SJSA1 (cell line): ENCODE measurements at regions not wholly inside any gene's neighbourhood (a gene's known extent, or its start where the extent isn't known, plus 50 kb on each side); places are given as distances from the start of the nearest gene placed in this dataset.
"Not testable (repeated sequence)": the region's sequence is repeated elsewhere in the genome, so short reads cannot be mapped to it uniquely, and the experiment has no call there.

Experiments used
- DNase-seq, 2 experiments: peaks; one replicate each; pipeline ENCODE4 v3.0.0-alpha.2; 2015 to 2020; ENCODE audit warnings: low spot score in 2 of 2, low read depth in 1 of 2
- H3K27ac ChIP-seq: fragments of 250-450 bp; sonication (Bioruptor Pico); 2 replicates; pipeline ENCODE4 v1.5.1; 2020; ENCODE audit warnings: mild to moderate bottlenecking, moderate library complexity
- H3K27me3 ChIP-seq: fragments of 250-450 bp; sonication (Bioruptor Pico); replicated peaks from 2 replicates; pipeline ENCODE4 v1.5.1; 2020; ENCODE audit warnings: mild to moderate bottlenecking, moderate library complexity
- H3K36me3 ChIP-seq: fragments of 250-450 bp; sonication (Bioruptor Pico); 2 replicates; pipeline ENCODE4 v1.5.1; 2020; ENCODE audit warnings: mild to moderate bottlenecking
- H3K4me1 ChIP-seq: fragments of 250-450 bp; sonication (Bioruptor Pico); replicated peaks from 2 replicates; pipeline ENCODE4 v1.6.1; 2021; ENCODE audit warnings: mild to moderate bottlenecking
- H3K4me3 ChIP-seq: fragments of 250-450 bp; sonication (Bioruptor Pico); 2 replicates; pipeline ENCODE4 v1.5.1; 2020; ENCODE audit warnings: mild to moderate bottlenecking
- H3K9me3 ChIP-seq: fragments of 250-450 bp; sonication (Bioruptor Pico); replicated peaks from 2 replicates; pipeline ENCODE4 v1.5.1; 2020; ENCODE audit warnings: mild to moderate bottlenecking

DNA sequence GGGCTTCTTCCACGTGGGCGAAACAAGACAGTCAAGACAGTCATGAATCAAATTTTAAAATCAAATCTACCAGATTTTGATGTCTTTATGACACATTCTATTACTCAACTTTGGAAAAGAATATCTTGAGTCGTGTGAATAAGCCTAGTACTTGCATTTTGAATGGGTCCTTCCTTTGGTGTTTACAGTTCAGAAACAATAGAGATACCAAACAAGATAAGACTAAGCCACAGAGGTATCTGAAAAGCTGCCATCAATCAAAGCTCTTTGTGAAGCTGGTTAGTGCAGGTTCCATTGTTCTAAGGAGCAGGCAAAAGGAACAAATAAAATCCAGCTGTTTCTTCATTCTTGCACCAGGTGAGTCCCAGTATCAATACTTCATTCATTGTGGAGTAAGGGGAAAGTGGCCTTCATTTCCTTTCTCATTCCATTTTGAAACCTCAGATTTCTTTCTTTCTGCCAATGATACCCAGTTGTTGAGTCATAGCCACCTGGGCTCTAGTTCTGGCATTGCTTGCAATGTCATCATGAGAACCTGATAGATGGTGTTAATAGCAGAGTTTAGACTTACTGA lies 151.7 kb upstream of the L3MBTL4 start:
- Histone ChIP-seq H3K36me3 (no peaks in the 10 kb centered on the region), H3K27me3 (no peaks in the 10 kb centered on the region), H3K9me3 (no peaks in the 10 kb centered on the region), H3K27ac (no peak overlapping the region), H3K4me1 (no peaks in the 10 kb centered on the region), H3K4me3 (no peak overlapping the region)
- DNase-seq = no peak

DNA sequence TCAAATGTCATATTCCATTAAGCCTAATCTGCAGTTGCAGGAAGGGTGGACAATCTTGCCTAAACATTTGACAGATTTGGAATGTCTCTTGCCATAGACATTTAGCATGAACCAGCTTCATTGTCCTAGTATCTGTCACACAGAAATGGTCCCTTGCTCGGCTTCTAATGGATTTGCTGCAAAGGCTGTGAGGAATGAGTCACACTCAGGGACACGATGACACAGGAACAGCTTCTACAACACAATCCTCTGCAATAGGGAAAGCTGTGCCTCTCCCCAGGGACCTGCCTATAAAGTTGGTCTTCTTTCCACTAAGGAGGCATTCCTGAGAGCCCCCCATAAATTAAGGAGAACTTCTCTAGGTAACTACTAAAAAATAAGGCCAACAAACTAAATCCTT lies 155.1 kb upstream of the L3MBTL4 start:
- H3K4me3 ChIP-seq = no peak overlapping the region
- H3K36me3 ChIP-seq = no peaks in the 10 kb centered on the region
- no peaks in the 10 kb centered on the region for H3K4me1 ChIP-seq
- no peak overlapping the region for H3K27ac ChIP-seq
- no peak for DNase-seq
- H3K9me3 ChIP-seq = no peaks in the 10 kb centered on the region
- no peaks in the 10 kb centered on the region for H3K27me3 ChIP-seq

DNA sequence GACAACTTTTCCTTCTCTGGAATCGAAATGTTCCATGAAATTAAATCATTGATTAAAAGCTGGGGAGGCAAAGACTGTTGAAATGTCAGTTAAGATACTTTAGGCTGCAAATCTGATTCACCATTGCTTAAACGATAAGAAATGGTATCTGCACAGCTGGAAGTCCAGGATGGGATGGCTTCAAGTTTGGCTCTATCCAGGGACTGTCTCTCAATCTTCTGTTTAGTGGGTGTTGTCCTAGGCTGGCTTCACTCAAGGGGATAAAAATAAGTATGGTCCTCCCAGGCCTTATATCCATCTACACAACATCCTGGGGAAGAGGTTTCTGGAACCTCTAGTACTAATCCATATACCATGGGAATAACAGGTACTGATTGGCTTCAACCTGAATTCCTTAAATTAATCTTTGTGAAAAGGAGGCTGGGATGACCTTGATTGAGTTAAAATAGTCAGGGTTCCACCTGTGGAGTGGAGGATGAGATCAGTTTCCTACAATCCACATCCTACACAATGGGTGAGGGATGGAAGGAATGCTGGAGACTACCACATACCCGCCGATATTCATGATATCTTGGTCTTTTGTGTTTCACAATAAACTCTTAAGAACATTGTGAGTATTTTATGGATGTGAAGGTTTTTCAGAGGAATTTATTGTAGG lies 156.0 kb upstream of the L3MBTL4 start:
- Histone ChIP-seq H3K4me1 (no peaks in the 10 kb centered on the region), H3K4me3 (no peak overlapping the region), H3K36me3 (no peaks in the 10 kb centered on the region), H3K9me3 (no peaks in the 10 kb centered on the region), H3K27ac (no peak overlapping the region), H3K27me3 (no peaks in the 10 kb centered on the region)
- no peak for DNase-seq

DNA sequence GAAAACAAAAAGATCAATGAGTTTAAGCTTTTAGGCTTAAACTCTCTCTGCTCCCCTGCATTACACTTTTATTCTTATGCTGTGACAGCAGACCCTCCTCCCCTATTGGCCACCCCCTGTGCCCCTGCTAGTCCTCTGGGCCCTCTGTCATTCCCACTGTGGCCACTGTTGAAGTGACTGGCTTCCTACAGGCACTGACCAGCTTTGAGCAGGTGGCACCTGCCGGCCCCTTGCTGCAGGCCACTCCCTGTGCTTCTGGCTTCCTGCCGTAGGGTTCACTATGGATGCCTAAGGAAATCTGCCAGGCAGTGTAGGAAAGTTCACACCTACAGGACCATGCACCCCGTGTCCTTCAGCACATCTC lies 156.5 kb upstream of the L3MBTL4 start:
- Histone ChIP-seq H3K9me3 (no peaks in the 10 kb centered on the region), H3K27ac (no peak overlapping the region), H3K27me3 (no peaks in the 10 kb centered on the region), H3K4me1 (no peaks in the 10 kb centered on the region), H3K36me3 (no peaks in the 10 kb centered on the region), H3K4me3 (no peak overlapping the region)
- DNase-seq = no peak

DNA sequence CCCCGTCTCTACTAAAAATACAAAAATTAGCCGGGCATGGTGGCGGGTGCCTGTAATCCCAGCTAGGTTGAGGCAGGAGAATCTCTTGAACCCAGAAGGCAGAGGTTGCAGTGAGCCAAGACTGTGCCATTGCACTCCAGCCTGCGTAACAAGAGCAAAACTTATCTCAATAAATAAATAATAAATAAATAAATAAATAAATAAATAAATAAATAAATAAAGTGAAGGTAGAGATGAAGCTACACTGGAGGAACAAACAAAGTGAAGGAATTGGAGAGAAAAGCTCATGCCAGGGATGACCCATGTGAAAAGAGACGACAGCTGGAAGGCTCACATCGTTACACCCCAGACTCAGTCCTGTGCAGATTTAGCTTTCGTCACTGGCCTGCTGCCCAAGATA lies 157.3 kb upstream of the ARHGAP28 start:
- not testable (repeated sequence) for H3K27me3 ChIP-seq, H3K4me3 ChIP-seq, H3K36me3 ChIP-seq, DNase-seq, H3K4me1 ChIP-seq, H3K27ac ChIP-seq, H3K9me3 ChIP-seq

DNA sequence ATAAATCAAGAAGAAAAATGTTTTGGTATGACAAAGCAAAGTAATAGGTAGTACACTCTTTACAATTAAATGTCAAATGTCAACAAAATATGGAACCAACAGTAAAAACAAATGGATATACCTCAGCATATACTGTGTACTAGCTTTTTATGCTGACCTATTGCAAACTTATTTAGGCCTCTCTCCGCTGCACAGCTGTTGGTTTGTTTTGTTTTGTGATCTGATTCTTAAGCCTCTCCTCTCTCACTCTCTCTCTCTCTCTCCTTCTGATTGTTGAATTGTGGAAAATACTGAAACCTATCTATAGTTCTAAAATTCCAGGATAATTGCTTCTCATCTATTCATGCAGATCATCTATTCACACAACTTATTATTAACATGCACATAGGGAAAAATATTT lies 154.9 kb upstream of the ARHGAP28 start:
- no peak overlapping the region for H3K4me3 ChIP-seq

DNA sequence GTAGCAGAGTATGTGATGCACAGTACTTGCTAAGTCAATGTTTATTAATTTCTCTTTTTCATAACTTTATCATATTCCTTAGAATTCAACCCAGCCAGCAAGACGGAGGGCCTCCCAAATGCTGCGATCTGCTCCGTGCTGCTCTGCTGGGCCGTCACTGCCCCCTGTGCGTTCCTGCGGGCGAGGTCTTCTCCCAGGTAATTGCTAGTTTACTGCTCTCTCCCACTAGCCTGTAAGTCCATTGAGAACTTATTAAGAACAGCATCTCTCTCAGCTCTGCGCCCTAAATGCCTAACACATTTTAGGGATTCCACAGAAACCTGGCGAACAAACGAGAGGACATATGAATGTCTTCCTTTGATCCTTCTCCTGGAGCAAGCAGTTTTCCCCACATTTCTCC lies 153.6 kb upstream of the ARHGAP28 start:
- Histone ChIP-seq H3K27me3 (no peaks in the 10 kb centered on the region), H3K4me1 (no peaks in the 10 kb centered on the region), H3K4me3 (no peak overlapping the region), H3K9me3 (no peaks in the 10 kb centered on the region), H3K27ac (no peak overlapping the region), H3K36me3 (no peaks in the 10 kb centered on the region)
- DNase-seq = no peak

More for the DNA sequence above, 154.9 kb upstream of the ARHGAP28 start:
- Histone ChIP-seq H3K27ac (no peak overlapping the region), H3K4me1 (no peaks in the 10 kb centered on the region), H3K9me3 (no peaks in the 10 kb centered on the region), H3K36me3 (no peaks in the 10 kb centered on the region), H3K27me3 (no peaks in the 10 kb centered on the region)
- no peak for DNase-seq

DNA sequence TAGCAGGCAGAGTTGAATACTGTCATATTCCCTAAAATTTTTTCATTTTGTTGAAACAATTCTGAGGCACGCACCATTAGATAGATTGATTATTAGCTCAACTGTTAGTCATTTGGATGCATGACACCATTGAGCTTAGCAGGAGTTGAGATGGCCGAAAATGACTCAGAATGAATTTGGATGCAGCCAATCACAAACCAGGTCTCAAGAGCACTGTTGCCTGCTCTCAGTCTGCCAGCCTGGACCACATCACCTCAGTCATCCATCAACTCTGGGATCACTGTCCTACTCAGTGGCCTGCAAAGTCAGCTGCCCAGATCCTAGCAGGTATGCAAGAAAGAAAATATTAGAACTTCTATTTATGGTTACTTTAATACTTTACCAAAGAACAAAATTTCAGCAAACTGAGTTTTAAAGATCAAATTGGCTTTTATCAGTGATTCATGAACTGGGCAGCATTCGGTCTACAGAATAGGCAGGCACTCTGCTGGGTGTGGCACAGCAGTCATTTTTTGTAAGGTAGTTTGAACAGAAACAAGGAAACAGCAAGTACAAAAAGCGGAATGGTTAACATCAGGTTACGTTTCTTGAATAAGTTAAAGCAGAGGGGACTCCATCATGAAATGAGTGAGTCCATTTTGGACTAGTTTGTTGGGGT lies 152.7 kb upstream of the ARHGAP28 start:
- Histone ChIP-seq H3K36me3 (no peaks in the 10 kb centered on the region), H3K9me3 (no peaks in the 10 kb centered on the region), H3K4me3 (no peak overlapping the region), H3K27ac (no peak overlapping the region), H3K27me3 (no peaks in the 10 kb centered on the region), H3K4me1 (no peaks in the 10 kb centered on the region)
- no peak for DNase-seq

DNA sequence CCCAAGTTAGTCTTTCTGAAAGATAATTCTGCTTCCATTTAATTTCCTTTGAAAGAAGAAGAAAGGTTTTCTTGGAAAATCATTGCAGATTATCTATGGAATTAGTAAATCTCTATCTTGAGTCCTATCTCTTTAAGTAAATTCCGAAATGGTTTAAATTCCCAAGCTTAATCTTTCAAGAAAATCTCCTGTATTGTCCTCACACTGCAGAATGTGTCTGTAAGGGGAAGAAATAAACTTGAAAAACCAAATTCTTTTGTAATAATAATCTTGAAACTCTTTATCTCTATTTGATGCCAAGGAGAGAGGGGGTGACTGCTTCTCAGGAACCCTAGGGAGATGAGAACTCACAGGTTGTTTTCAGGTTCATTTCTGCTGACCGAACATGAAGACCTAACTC lies 150.8 kb upstream of the ARHGAP28 start:
- Histone ChIP-seq H3K27me3 (no peaks in the 10 kb centered on the region), H3K4me1 (no peaks in the 10 kb centered on the region), H3K4me3 (no peak overlapping the region), H3K9me3 (no peaks in the 10 kb centered on the region), H3K27ac (no peak overlapping the region), H3K36me3 (no peaks in the 10 kb centered on the region)
- no peak for DNase-seq

DNA sequence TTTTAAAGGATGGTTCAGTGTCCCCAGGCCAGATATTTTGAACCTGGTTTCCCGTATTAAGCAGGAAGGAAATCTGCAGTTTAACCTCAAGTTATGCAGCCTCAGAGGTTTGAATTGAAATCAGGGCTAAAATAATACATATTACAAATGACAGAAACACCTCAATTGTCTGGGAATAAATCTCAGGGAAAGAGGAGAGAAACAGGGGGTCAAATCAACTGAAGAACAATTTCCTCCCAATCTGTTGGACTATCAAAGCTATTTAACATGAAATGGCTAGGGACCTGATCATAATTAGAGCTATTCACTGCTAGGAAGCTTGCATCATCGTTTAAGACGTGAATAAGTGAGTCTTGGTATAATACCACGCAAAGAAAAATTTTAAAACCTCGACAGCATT lies 150.0 kb upstream of the ARHGAP28 start:
- no peaks in the 10 kb centered on the region for H3K36me3 ChIP-seq
- no peak overlapping the region for H3K27ac ChIP-seq
- no peak overlapping the region for H3K4me3 ChIP-seq
- no peaks in the 10 kb centered on the region for H3K9me3 ChIP-seq
- H3K27me3 ChIP-seq = no peaks in the 10 kb centered on the region
- H3K4me1 ChIP-seq = no peaks in the 10 kb centered on the region
- DNase-seq = no peak

DNA sequence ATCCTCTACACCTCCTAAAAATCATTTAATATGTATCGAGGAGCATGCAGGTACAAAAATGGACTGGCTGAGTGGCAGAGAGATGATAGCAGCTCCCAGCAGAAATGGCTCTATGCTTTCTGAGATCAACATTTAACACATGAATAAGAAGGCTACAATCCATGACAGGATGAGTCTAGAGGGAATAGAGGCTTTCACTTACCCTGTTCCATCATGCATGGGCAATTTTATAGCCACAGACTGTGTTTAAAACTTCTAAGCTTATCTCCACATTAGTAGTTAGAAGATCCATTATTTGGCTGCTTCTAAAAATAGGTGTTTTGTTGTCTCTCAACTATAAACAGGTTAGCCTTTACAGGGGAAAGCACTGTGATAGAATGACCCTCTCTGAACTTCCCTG lies 149.1 kb upstream of the ARHGAP28 start:
- H3K9me3 ChIP-seq = no peaks in the 10 kb centered on the region
- H3K36me3 ChIP-seq = no peaks in the 10 kb centered on the region
- H3K27me3 ChIP-seq = no peaks in the 10 kb centered on the region
- no peak for DNase-seq
- no peaks in the 10 kb centered on the region for H3K4me1 ChIP-seq
- H3K4me3 ChIP-seq = no peak overlapping the region
- no peak overlapping the region for H3K27ac ChIP-seq

DNA sequence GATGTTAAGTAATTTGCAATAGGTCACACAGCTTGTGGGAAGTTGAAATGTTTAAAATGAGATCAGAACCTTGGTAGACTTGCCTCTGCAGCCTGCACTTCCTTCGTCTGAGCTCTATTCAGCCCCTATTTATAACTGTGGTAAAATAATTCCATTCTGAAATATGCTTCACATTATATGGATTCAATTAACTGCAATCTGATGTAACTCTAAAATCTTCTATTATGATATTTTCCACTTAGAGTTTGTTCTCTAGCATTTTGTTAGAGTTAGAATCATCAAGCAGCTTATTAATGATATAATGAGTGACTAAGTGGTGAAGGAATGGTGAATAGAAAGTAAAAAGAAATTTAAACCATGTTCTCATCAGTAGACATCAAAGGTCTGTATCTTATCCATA lies 139.6 kb upstream of the ARHGAP28 start:
- Histone ChIP-seq H3K27me3 (no peaks in the 10 kb centered on the region), H3K4me1 (no peaks in the 10 kb centered on the region), H3K36me3 (no peaks in the 10 kb centered on the region)

DNA sequence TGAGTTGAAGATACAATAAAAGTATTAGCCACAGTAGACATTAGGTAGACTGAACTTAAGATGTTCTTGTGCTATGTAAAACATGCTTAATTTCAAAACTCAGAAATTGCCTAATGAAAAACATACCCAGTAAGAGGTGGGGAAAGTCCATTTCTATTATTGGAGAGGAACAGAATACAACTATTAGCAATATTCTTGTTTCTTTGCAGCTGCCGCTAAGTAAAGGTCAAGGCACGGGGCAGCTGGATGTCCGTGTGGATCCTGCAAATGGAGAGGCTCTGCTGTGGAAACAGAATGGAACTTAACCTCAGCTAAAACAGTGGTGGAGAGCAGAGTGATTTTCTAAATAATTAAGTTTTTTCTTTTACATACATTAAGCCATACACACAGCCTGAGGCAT lies 139.2 kb upstream of the ARHGAP28 start:
- no peaks in the 10 kb centered on the region for H3K27me3 ChIP-seq
- H3K27ac ChIP-seq = no peak overlapping the region
- H3K9me3 ChIP-seq = no peaks in the 10 kb centered on the region
- no peaks in the 10 kb centered on the region for H3K36me3 ChIP-seq
- H3K4me1 ChIP-seq = no peaks in the 10 kb centered on the region
- H3K4me3 ChIP-seq = no peak overlapping the region
- no peak for DNase-seq

More for the DNA sequence above, 139.6 kb upstream of the ARHGAP28 start:
- H3K27ac ChIP-seq = no peak overlapping the region
- no peak overlapping the region for H3K4me3 ChIP-seq
- H3K9me3 ChIP-seq = no peaks in the 10 kb centered on the region
- DNase-seq = no peak

DNA sequence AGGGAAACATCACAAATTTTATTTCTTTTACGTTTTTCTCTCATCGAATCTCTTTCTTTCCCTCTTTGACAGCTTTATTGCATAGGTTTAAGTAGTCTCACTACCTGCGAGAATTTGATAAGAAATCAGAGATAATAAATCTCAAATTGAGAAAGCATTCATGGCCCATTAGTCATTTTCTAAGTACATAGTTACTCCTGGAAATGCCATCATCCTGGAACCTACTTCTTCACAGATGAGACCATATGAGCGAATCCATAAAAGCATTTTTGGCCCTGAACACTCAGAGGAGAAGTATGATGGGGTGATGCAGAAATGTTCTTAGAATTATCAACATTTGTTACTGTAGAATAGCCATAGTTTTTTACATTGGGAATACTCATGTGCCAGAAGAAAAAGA lies 138.0 kb upstream of the ARHGAP28 start:
- Histone ChIP-seq H3K4me1 (no peaks in the 10 kb centered on the region), H3K27me3 (no peaks in the 10 kb centered on the region), H3K27ac (no peak overlapping the region), H3K9me3 (no peaks in the 10 kb centered on the region), H3K36me3 (no peaks in the 10 kb centered on the region), H3K4me3 (no peak overlapping the region)
- DNase-seq = no peak

DNA sequence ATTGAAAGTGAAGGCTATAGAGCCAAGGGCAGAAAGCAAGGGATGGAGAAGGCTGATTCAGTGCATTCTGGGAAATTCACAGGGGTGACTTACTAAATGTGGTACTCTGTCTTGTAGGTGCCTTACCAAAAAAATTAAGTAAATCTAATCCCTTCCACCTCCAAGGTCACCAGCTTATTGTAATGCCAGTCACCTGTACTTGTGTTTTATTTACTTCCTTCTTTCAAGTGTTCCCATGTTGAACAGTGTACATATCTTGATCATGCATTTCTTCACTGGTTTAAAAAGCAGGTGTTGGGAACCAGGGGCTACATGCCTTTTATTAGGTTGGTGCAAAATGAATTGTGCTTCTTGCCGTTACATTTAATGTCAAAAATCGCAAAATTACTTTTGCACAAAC lies 137.0 kb upstream of the ARHGAP28 start:
- H3K36me3 ChIP-seq = no peaks in the 10 kb centered on the region

More for the DNA sequence above, 137.0 kb upstream of the ARHGAP28 start:
- no peak overlapping the region for H3K27ac ChIP-seq
- H3K4me1 ChIP-seq = no peaks in the 10 kb centered on the region
- no peak for DNase-seq
- no peak overlapping the region for H3K4me3 ChIP-seq
- no peaks in the 10 kb centered on the region for H3K27me3 ChIP-seq
- no peaks in the 10 kb centered on the region for H3K9me3 ChIP-seq
